ENCODE measurements at regions not wholly inside any gene's neighbourhood (a gene's known extent, or its start where the extent isn't known, plus 50 kb on each side); places are given as distances from the start of the nearest gene placed in this dataset.

GRCh38 chr3:151612115-151612514 is 121.6 kb upstream of the AADACL2 start:
- Histone ChIP-seq H3K27ac (no peak overlapping the region), H3K4me1 (no peaks in the 10 kb centered on the region), H3K36me3 (no peaks in the 10 kb centered on the region), H3K4me3 (no peak overlapping the region), H3K27me3 (no peaks in the 10 kb centered on the region), H3K9me3 (no peaks in the 10 kb centered on the region)
- TF ChIP-seq POLR2A (IDR thresholded peaks at IDR 0.05) = no peak
- TF ChIP-seq CTCF (IDR thresholded peaks at IDR 0.05) = no peak
- TF ChIP-seq POLR2AphosphoS5 (IDR thresholded peaks at IDR 0.05) = no peak
- WGBS = 50% methylated on average over 2 of the region's 2 CpGs
- no peak for DNase-seq (ENCODE audit: low spot score in 2 of 2)

- no peak for DNase-seq (ENCODE audit: low spot score in 2 of 2)
- no peaks in the 10 kb centered on the region for H3K27me3 ChIP-seq
- H3K36me3 ChIP-seq = no peaks in the 10 kb centered on the region
- no peak overlapping the region for H3K4me3 ChIP-seq
- 64% methylated on average over 3 of the region's 3 CpGs for WGBS
- H3K27ac ChIP-seq = no peak overlapping the region
- H3K4me1 ChIP-seq = no peaks in the 10 kb centered on the region
- H3K9me3 ChIP-seq = no peaks in the 10 kb centered on the region
- TF ChIP-seq POLR2AphosphoS5 (IDR thresholded peaks at IDR 0.05) (no peak), CTCF (IDR thresholded peaks at IDR 0.05) (no peak), POLR2A (IDR thresholded peaks at IDR 0.05) (no peak)
Measured at GRCh38 chr3:151611419-151611818, 122.3 kb upstream of the AADACL2 start.

- H3K27me3 ChIP-seq = no peaks in the 10 kb centered on the region
- H3K4me3 ChIP-seq = no peak overlapping the region
- H3K36me3 ChIP-seq = no peaks in the 10 kb centered on the region
- H3K27ac ChIP-seq = no peak overlapping the region
- no peak for DNase-seq (ENCODE audit: low spot score in 2 of 2)
- TF ChIP-seq CTCF (IDR thresholded peaks at IDR 0.05) (no peak), POLR2A (IDR thresholded peaks at IDR 0.05) (no peak), EP300 (IDR thresholded peaks at IDR 0.05) (no peak), POLR2AphosphoS5 (IDR thresholded peaks at IDR 0.05) (no peak)
- no peaks in the 10 kb centered on the region for H3K4me1 ChIP-seq
- 87% methylated on average over 2 of the region's 2 CpGs for WGBS
- no peaks in the 10 kb centered on the region for H3K9me3 ChIP-seq
Measured at GRCh38 chr3:151609491-151609890, 124.2 kb upstream of the AADACL2 start.

GRCh38 chr3:151604891-151605290 is 128.8 kb upstream of the AADACL2 start:
- Histone ChIP-seq H3K4me3 (no peak overlapping the region), H3K36me3 (no peaks in the 10 kb centered on the region), H3K27ac (no peak overlapping the region), H3K27me3 (no peaks in the 10 kb centered on the region), H3K4me1 (no peaks in the 10 kb centered on the region), H3K9me3 (no peaks in the 10 kb centered on the region)
- TF ChIP-seq POLR2A (IDR thresholded peaks at IDR 0.05) = no peak
- no peak for TF ChIP-seq EP300 (IDR thresholded peaks at IDR 0.05)
- no peak for TF ChIP-seq POLR2AphosphoS5 (IDR thresholded peaks at IDR 0.05)
- TF ChIP-seq CTCF (IDR thresholded peaks at IDR 0.05) = no peak
- WGBS = 95% methylated on average over 1 of the region's 1 CpG
- no peak for DNase-seq (ENCODE audit: low spot score in 2 of 2)

- Histone ChIP-seq H3K27me3 (no peaks in the 10 kb centered on the region), H3K27ac (no peak overlapping the region), H3K4me1 (no peaks in the 10 kb centered on the region), H3K36me3 (no peaks in the 10 kb centered on the region), H3K9me3 (no peaks in the 10 kb centered on the region), H3K4me3 (no peak overlapping the region)
- DNase-seq (ENCODE audit: low spot score in 2 of 2) = no peak
- no peak for TF ChIP-seq POLR2A (IDR thresholded peaks at IDR 0.05)
Measured at GRCh38 chr3:151600783-151601182, 132.9 kb upstream of the AADACL2 start.

- H3K27me3 ChIP-seq = no peaks in the 10 kb centered on the region
- no peaks in the 10 kb centered on the region for H3K36me3 ChIP-seq
- no peak overlapping the region for H3K27ac ChIP-seq
- no peak overlapping the region for H3K4me3 ChIP-seq
- no peaks in the 10 kb centered on the region for H3K4me1 ChIP-seq
- no peak for DNase-seq (ENCODE audit: low spot score in 2 of 2)
- H3K9me3 ChIP-seq = no peaks in the 10 kb centered on the region
- 82% methylated on average over 7 of the region's 7 CpGs for WGBS
- TF ChIP-seq CTCF (IDR thresholded peaks at IDR 0.05) = no peak
- no peak for TF ChIP-seq POLR2A (IDR thresholded peaks at IDR 0.05)
- no peak for TF ChIP-seq POLR2AphosphoS5 (IDR thresholded peaks at IDR 0.05)
- no peak for TF ChIP-seq EP300 (IDR thresholded peaks at IDR 0.05)
Measured at GRCh38 chr3:151599103-151599672, 134.5 kb upstream of the AADACL2 start.

Measured in suprapubic skin (tissue), 4 donors.